CD14-positive monocyte (primary cell): ENCODE measurements at regions not wholly inside any gene's neighbourhood (a gene's known extent, or its start where the extent isn't known, plus 50 kb on each side); places are given as distances from the start of the nearest gene placed in this dataset.

Source experiments
- DNase-seq, 3 donors: peaks; one replicate each; pipeline ENCODE4 v3.0.0-alpha.2; 2011 to 2022
- H2AFZ ChIP-seq: 2 replicates; pipeline ENCODE4 v1.6.0; 2012; ENCODE audit warnings: mild to moderate bottlenecking, low read depth, low read length, inconsistent platforms; ENCODE audit not compliant: insufficient read depth, poor library complexity, severe bottlenecking
- H3K27ac ChIP-seq, 2 donors: 1 replicate in 1 of 2; 2 replicates in 1 of 2; pipeline ENCODE4 v1.5.1; 2012 to 2013; ENCODE audit warnings: low read length in 2 of 2, control low read depth in 1 of 2, inconsistent platforms in 1 of 2, low read depth in 1 of 2, mild to moderate bottlenecking in 1 of 2
- H3K27me3 ChIP-seq, 2 donors: one replicate each; pipeline versions ENCODE4 v1.6.0 to v1.6.1; 2011 to 2013; ENCODE audit warnings: low read length in 2 of 2; ENCODE audit not compliant: control insufficient read depth in 2 of 2, insufficient read depth in 2 of 2
- H3K36me3 ChIP-seq, 2 donors: replicated peaks in 1 of 2; 1 replicate in 1 of 2; 2 replicates in 1 of 2; pipeline versions ENCODE4 v1.5.1 to v1.6.1; 2012 to 2013; ENCODE audit warnings: low read length in 2 of 2, control low read depth in 1 of 2, inconsistent platforms in 1 of 2, mild to moderate bottlenecking in 1 of 2; ENCODE audit not compliant: insufficient read depth in 2 of 2, control insufficient read depth in 1 of 2
- H3K4me1 ChIP-seq, 2 donors: 1 replicate in 1 of 2; 2 replicates in 1 of 2; pipeline versions ENCODE4 v1.5.1 to v1.6.1; 2012 to 2013; ENCODE audit warnings: low read length in 2 of 2, control low read depth in 1 of 2, inconsistent platforms in 1 of 2, mild to moderate bottlenecking in 1 of 2, moderate library complexity in 1 of 2; ENCODE audit not compliant: insufficient read depth in 2 of 2, control insufficient read depth in 1 of 2
- H3K4me2 ChIP-seq: replicated peaks from 2 replicates; pipeline ENCODE3; 2012; ENCODE audit warnings: low read length, moderate library complexity, mild to moderate bottlenecking; ENCODE audit not compliant: poor library complexity, severe bottlenecking; ENCODE audit errors: extremely low read depth
- H3K4me3 ChIP-seq, 3 experiments: fragments of 200-600 bp in 1 of 3; sonication (generic) in 1 of 3; replicated peaks in 1 of 3; 1 replicate in 2 of 3; 2 replicates in 1 of 3; pipeline ENCODE4 v1.5.1; 2011 to 2013; ENCODE audit warnings: low read length in 3 of 3, mild to moderate bottlenecking in 3 of 3, control low read depth in 2 of 3, low read depth in 2 of 3, inconsistent platforms in 1 of 3, moderate library complexity in 1 of 3
- H3K79me2 ChIP-seq: 2 replicates; pipeline ENCODE4 v1.6.0; 2012; ENCODE audit warnings: mild to moderate bottlenecking, control low read depth, inconsistent platforms, low read length, moderate library complexity; ENCODE audit not compliant: insufficient read depth
- H3K9ac ChIP-seq: 2 replicates; pipeline ENCODE4 v1.6.0; 2017; ENCODE audit warnings: low read length, mild to moderate bottlenecking; ENCODE audit not compliant: insufficient read depth, poor library complexity, severe bottlenecking
- H3K9me3 ChIP-seq, 2 donors: replicated peaks in 1 of 2; 1 replicate in 1 of 2; 2 replicates in 1 of 2; pipeline versions ENCODE4 v1.5.1 to v1.6.1; 2012 to 2013; ENCODE audit warnings: low read length in 2 of 2, control low read depth in 1 of 2; ENCODE audit not compliant: control insufficient read depth in 1 of 2, insufficient read depth in 1 of 2
- H4K20me1 ChIP-seq: 2 replicates; pipeline ENCODE4 v1.6.0; 2012; ENCODE audit warnings: mild to moderate bottlenecking, low read length, control low read depth, moderate library complexity; ENCODE audit not compliant: insufficient read depth
- H3K27ac Mint-ChIP-seq, 7 donors: one replicate each; pipeline ENCODE4 v1.8.0; 2020; ENCODE audit warnings: mild to moderate bottlenecking in 7 of 7, mixed read lengths in 7 of 7, moderate library complexity in 6 of 7, inconsistent platforms in 2 of 7
- H3K27me3 Mint-ChIP-seq, 3 donors: one replicate each; pipeline ENCODE4 v1.8.0; 2021 to 2022; ENCODE audit warnings: low read depth in 3 of 3, mild to moderate bottlenecking in 3 of 3, mixed read lengths in 3 of 3, moderate library complexity in 3 of 3, inconsistent platforms in 1 of 3
- H3K36me3 Mint-ChIP-seq, 2 donors: one replicate each; pipeline ENCODE4 v1.8.0; 2020; ENCODE audit warnings: mixed read lengths in 2 of 2, inconsistent platforms in 1 of 2, mild to moderate bottlenecking in 1 of 2
- H3K4me1 Mint-ChIP-seq: one replicate; pipeline ENCODE4 v1.8.0; 2020; ENCODE audit warnings: mild to moderate bottlenecking, mixed read lengths
- H3K4me3 Mint-ChIP-seq, 2 donors: one replicate each; pipeline ENCODE4 v1.8.0; 2020; ENCODE audit warnings: mild to moderate bottlenecking in 2 of 2, mixed read lengths in 2 of 2, moderate library complexity in 1 of 2
- H3K9me3 Mint-ChIP-seq, 7 donors: one replicate each; pipeline ENCODE4 v1.8.0; 2020 to 2022; ENCODE audit warnings: mixed read lengths in 7 of 7, mild to moderate bottlenecking in 6 of 7, moderate library complexity in 6 of 7, inconsistent platforms in 2 of 7
- CTCF ChIP-seq: fragments of 200-600 bp; IDR thresholded peaks from one replicate; pipeline ENCODE4 v1.8.0; 2022; ENCODE audit warnings: antibody characterized with exemption, mild to moderate bottlenecking
- WGBS: methylation state at CpG from one replicate; pipeline ENCODE4 v1.1.5; 2013; ENCODE audit warnings: missing lambda C conversion rate; ENCODE audit not compliant: insufficient coverage; 5-methylcytosine and 5-hydroxymethylcytosine counted together
- intact Hi-C, 2 donors: fragments of 100-400 bp; cut with micrococcal nuclease; formaldehyde crosslinking; loops; one replicate each; pipeline versions ENCODE4 v1.15.0 to v1.15.1; 2023

- Histone ChIP-seq H3K9me3 (no peaks in the 10 kb centered on the region), H3K4me1 (no peaks in the 10 kb centered on the region), H3K9ac (no peak overlapping the region), H3K27me3 (peaks cover 0 to 11% of the 10 kb centered on the region in 2 donors), H3K4me3 (no peak overlapping the region), H4K20me1 (no peaks in the 10 kb centered on the region), H3K36me3 (no peaks in the 10 kb centered on the region), H3K79me2 (no peaks in the 10 kb centered on the region), H3K27ac (no peak overlapping the region), H3K4me2 (no peak overlapping the region), H2AFZ (no peak overlapping the region)
- Mint-ChIP-seq H3K27ac (no peak overlapping the region), H3K4me1 (peaks cover 2% of the 10 kb centered on the region), H3K36me3 (no peaks in the 10 kb centered on the region), H3K27me3 (peaks cover 11 to 32% (median 20%) of the 10 kb centered on the region in 3 donors), H3K4me3 (peak overlapping the region in 1 of 2 donors; percentile 5), H3K9me3 (peaks cover 0 to 7% (median 2%) of the 10 kb centered on the region in 7 donors)
- DNase-seq: no peak
- intact Hi-C loops: no loop called here
- WGBS: 71% methylated on average over 1 of the region's 2 CpGs
- TF ChIP-seq CTCF: no peak
These were observed 135.0 kb downstream of the IRS1 start for GRCh38 chr2:226664661-226665060.

- DNase-seq: no peak
- H3K4me3 Mint-ChIP-seq: no peak overlapping the region
- Histone ChIP-seq H3K4me1 (no peaks in the 10 kb centered on the region), H3K27me3 (peaks cover 0 to 11% of the 10 kb centered on the region in 2 donors), H3K27ac (no peak overlapping the region), H3K36me3 (no peaks in the 10 kb centered on the region), H3K4me3 (no peak overlapping the region), H2AFZ (no peak overlapping the region), H3K79me2 (no peaks in the 10 kb centered on the region), H3K9ac (no peak overlapping the region), H4K20me1 (no peaks in the 10 kb centered on the region), H3K4me2 (no peak overlapping the region), H3K9me3 (no peaks in the 10 kb centered on the region)
- WGBS: 65% methylated on average over 2 of the region's 3 CpGs
- intact Hi-C loops: no loop called here
- H3K27me3 Mint-ChIP-seq: peaks cover 12 to 33% (median 20%) of the 10 kb centered on the region in 3 donors
- H3K9me3 Mint-ChIP-seq: peaks cover 0 to 7% (median 3%) of the 10 kb centered on the region in 7 donors
- H3K36me3 Mint-ChIP-seq: no peaks in the 10 kb centered on the region
- TF ChIP-seq CTCF: no peak
- peaks cover 2% of the 10 kb centered on the region for H3K4me1 Mint-ChIP-seq
- H3K27ac Mint-ChIP-seq: no peak overlapping the region
These were observed 135.5 kb downstream of the IRS1 start for GRCh38 chr2:226664140-226664539.
